Stimulated activated CD4-positive, alpha-beta T cell treated with anti-CD3 and anti-CD28 coated beads, Interleukin-2, amount 100 ng/mL, for 4 hours (primary cell): ENCODE measurements at regions not wholly inside any gene's neighbourhood (a gene's known extent, or its start where the extent isn't known, plus 50 kb on each side); places are given as distances from the start of the nearest gene placed in this dataset.
"Not testable (repeated sequence)": the region's sequence is repeated elsewhere in the genome, so short reads cannot be mapped to it uniquely, and the experiment has no call there.

ENCODE experiments used
- DNase-seq: peaks from one replicate; pipeline ENCODE4 v3.0.0-alpha.2; 2020; ENCODE audit warnings: low read depth

DNA sequence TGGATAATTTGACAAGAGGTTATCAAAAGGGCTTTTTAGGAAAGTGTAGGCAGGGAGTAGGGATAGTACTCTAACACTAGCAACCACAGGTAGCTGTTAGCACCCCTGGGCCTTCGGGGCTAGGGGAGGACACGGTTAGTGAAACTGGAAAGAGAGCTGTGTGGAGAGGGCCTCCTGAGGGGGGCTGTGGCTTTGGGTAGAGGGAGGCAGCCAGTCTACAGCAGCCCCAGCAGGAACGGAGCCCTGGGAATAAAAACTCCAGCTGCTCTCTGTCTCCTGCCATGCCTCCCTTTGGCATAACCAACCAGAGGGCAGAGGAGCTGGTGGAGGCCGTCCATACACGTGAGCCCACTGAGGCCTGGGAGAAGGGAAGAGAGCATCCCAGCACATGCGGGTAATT, 223.2 kb downstream of the FOXD2 start:
- no peak for DNase-seq

GRCh38 chr1:47662068-47662467, 224.2 kb downstream of the FOXD2 start:
- no peak for DNase-seq

DNA sequence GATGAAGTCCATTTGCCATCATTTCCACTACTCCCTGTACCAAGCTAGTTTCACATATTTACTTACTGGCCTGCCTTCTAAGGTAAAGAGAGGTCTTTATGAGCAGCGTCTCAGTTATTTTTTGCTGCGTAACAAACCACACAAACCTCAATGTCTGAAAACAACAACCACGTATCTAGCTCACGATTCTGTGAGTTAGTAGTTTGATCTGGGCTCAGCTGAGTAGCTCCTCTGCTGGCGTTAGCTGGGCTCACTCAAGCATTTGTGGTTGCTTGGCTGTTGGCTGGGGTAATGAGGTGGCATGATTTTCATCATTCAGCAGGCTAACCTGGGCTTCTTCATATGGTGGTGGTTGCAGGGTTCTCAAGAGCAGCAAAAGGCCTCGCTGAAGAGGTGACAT, 225.4 kb downstream of the FOXD2 start:
- no peak for DNase-seq

DNA sequence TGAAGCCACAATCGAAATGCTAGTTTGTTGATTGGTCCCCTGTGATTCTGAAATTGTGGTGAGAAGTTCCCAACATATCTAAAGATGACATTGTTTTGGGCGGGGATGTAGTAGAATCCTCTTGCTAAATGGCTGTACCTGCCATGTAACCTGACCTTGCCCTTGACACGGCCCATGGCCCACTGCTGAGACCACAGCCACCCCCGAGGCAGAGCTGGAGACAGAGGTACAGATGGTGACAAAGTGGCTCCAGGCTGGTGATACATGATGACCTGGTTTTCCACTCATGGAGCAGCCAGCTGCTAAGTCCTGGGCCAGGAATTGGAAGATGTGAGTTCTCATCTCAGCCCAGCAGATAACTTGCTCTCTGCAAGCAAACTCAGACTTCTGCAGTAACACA, 226.5 kb downstream of the FOXD2 start:
- no peak for DNase-seq

DNA sequence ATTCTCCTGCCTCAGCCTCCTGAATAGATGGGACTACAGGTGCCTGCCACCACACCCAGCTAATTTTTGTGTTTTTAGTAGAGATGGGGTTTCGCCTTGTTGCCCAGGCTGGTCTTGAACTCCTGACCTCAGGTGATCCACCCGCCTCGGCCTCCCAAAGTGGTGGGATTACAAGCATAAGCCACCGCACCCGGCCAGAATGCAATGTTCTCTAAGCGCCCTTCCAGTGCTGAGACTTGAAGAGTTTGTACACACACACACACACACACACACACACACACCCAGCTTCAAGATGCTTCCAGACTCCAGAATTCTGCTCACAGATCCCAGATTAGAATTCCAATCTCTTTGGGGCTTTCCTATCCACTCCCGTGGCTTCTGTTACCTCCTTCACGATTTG, 227.1 kb downstream of the FOXD2 start:
- not testable (repeated sequence) for DNase-seq

- no peak for DNase-seq
Measured at GRCh38 chr1:47669081-47669585, 231.3 kb downstream of the FOXD2 start.

GRCh38 chr1:47672622-47673021, 234.8 kb downstream of the FOXD2 start:
- no peak for DNase-seq

DNA sequence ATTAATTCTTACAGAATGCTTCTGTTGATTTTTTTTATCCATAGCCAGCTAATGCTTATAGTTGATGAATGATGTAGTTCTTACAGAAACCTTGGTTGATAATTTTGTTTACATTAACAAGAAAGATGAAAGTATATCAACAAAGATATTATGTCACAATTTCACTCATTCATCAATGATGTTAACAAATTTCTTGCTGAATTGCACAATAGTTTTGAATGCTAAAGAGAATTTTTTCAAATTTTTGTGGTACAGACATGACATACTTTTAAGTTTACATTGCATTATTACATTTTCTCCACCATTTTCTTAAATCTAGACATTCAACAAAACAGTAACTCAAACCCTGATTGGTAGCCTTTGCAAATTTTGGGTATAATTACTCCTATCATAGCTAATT, 236.3 kb downstream of the FOXD2 start:
- DNase-seq, result no peak

DNA sequence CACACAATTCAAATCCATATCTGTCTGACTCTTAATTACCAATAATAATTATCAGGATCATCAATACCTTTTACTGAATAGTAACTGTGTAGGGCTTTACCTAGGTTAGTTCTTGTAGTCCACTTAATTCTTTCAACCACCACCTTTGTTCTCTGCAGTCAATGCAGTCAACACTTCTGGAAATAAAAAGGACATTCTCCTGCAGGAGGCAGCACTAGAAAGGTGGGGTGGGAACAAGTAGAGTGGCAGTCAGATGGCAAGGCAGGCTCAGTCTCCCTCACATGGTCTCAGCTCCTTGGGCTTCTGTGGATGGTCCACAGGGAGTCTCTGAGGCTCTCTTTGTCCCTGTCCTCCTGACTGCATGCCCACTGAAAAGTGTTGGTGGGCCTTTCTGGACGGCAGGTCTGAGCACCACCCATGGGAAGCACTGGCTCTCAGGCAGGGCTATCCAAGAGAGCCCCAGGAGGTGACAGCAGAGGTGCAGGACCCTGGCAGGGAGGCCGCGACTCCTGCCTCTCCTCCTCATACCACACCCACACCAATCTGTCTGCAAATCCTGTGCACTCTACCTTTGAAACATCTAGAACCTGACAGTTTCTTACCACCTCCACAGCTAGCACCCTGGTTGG, 237.3 kb downstream of the FOXD2 start:
- no peak for DNase-seq

DNA sequence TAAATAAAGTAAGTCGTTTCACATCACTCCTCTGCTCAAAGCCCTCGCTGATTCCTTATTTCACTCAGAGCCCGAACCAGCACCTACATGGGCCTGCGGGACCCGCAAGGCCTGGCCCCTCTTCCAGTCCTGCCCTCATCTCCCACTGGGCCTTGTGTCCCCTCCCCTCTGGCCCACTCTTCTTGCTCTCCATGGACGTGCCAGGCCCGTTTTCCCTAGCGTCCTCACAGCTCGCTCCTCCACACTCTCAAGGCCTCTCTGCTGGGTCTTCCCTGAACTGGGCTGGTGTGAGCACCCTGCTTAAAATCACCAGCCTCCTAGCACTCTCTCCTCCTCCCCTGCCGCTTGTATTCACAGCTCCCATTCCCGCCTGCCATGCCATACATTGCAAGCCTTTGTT, 237.9 kb downstream of the FOXD2 start:
- DNase-seq, result no peak

GRCh38 chr1:47676311-47677054, 238.6 kb downstream of the FOXD2 start:
- no peak for DNase-seq

DNA sequence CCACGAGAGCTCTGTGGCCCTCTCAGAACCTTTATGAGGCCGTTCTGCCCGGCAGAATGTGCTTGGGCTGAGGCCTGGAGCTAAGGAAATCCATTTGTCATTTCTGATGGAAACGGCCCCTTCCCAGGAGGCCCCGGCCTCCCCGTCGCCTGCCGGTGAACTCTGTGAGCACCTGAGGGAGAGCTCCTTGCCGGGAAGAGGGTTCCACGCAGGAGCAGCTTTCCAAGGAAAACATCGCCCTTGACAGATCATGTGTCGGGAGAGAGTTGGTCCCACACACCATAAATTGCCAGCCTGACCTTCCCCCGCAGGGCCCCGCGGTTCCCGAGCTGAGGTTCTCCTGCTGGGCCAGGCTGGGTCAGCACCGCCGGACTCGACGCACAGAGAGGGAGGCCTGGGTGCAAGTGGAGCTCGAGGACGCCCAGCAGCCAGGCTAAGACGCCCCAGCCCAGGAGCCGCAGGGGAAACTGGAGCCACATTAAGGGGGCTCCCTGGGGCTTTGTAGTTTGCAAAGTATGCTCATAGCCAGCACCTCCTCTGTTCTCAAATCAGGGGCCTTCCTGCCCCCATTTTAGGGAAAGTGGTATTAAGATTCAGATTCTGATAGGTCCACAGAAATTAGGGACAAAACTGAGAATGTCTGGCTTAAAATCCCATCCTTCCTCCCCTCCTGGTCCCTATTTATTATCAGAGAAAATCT, 239.5 kb downstream of the FOXD2 start:
- DNase-seq, result no peak

DNA sequence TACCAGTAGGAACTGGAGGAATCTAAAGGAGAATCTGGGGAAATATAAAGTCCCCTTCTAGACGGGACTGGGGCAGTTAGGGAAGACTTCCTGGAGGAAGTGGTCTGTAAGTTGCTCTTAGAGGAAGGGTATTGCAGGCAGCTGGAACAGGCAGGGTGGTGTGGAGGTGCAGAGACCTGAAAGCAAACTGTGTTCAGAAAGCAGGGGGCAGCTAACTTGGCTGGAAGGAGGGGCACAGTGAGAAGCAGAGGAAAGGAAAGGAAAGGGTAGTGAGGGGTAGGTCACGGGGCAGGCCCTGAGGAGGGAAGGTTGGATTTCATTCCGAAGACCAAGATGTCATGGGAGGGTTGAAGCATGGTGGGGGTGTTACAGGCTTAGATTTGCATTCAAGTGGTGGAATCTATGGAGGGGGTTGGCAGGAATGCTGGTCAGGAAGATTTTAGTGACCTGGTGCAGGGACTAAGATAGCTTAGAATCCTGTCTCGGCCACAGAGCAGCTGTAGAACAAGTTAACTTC, 240.7 kb downstream of the FOXD2 start:
- DNase-seq, result no peak

DNA sequence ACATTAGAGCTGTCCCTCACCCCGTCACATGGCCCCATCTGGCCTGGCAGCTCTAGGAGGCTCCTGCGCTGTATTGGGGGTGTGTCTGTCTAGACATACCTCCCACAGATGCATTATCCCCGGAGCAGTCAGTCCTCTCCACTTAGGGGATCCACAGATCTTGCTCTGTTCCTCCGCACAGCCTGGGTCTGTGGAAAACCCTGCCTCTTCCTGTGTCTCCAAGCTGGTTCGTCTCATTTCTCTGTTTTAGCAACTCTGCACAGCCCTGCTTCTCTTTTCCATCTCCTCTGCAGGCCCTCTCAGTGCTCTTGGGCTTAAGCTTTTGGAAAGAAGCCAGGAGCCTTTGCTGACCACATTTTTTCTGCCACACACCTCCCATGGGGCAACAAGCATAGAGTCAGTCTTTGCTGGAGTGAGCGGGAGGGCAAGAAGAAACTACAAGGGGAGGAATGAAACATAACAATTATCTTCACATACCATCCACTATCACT, 241.5 kb downstream of the FOXD2 start:
- no peak for DNase-seq

DNA sequence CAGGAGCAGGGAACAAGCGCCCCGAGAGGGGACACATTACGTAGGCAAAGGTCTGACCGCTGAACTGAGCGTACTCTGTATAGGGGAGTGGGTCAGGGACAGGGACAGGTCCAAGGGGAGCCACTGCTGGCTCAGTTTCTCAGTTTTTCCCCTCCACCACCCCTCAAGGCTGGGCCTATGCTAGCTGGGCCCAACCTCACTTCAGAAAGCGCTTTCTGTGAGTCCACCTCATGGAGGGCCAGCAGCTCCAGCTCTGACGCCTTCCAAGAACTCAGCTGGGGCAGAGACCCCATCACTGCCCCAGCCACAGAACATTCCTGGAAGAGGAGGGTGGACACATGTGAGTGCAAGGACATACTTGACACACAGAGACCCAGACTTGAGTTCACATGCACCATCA, 242.0 kb downstream of the FOXD2 start:
- no peak for DNase-seq

- no peak for DNase-seq
Measured at GRCh38 chr1:47680815-47681475, 243.1 kb downstream of the FOXD2 start.

DNA sequence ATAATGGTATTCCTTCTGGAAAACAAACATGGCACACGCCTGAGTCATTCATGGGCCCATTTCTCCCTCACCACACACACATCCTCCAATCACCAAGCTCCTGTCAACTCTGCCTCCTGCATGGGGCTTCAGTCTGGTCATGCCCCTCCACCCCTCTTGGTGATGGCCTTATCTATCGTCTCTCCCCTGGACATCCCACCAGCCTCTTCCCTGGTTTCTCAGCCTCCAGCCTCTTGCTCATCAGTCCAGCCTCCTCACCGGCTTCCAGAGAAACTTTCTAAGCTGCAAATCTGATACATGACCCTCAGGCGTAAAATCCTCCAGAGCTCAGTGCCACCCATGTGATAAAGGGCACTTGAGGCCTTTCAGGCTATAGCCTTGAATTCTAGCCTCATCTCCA, 243.9 kb downstream of the FOXD2 start:
- no peak for DNase-seq

- DNase-seq, result no peak
Measured at GRCh38 chr1:47682198-47682597, 244.4 kb downstream of the FOXD2 start.

- no peak for DNase-seq
Measured at GRCh38 chr1:47682786-47683350, 245.0 kb downstream of the FOXD2 start.

DNA sequence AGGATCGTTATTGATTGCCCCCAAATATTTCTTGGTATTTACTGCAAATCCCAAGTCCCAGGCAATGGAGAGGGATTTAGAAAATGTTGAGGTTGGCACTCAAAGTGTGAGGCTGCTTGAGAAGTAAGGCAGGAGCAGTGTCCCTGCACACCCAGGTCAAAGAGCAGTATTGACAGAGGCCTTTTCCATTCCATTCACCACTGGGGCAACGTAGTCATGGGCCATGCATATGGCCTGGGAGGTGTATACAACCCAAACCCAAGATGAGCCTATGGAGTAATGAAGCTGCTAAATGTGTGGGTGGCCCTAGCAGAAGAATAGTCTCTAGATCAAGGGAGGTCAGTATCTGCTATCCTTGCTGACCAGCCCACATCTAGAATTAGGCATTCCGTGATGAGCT, 245.6 kb downstream of the FOXD2 start:
- DNase-seq, result no peak

DNA sequence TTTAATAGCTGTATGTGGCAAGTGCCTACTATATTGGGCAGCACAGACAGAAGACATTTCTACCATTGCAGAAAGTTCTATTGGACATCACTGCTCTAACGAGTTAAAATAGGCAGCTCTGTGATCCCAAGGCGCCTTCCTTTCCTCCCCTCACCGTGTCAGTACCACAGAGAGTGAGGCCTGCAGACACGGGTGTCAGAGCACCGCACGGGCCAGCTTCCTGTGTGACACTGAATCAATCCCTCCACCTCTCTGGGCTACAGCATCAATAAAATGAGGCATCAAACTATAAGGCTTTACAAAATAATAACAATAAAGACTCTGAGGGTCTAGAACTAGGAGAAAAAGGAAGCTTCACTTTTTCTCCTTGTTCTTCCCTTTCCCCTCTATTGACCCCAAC, 246.7 kb downstream of the FOXD2 start:
- DNase-seq, result no peak
